HL-60 (cell line): ENCODE measurements at regions not wholly inside any gene's neighbourhood (a gene's known extent, or its start where the extent isn't known, plus 50 kb on each side); places are given as distances from the start of the nearest gene placed in this dataset.
"Not testable (repeated sequence)": the region's sequence is repeated elsewhere in the genome, so short reads cannot be mapped to it uniquely, and the experiment has no call there.

Experiments used
- DNase-seq, 2 experiments: peaks; one replicate each; pipeline ENCODE4 v3.0.0-alpha.2; 2010 to 2020; ENCODE audit warnings: low read depth in 1 of 2, low spot score in 1 of 2
- H3K27ac ChIP-seq: fragments of 250-450 bp; sonication (Bioruptor Pico); replicated peaks from 2 replicates; pipeline ENCODE4 v1.5.1; 2020; ENCODE audit warnings: mild to moderate bottlenecking, moderate library complexity
- H3K27me3 ChIP-seq: fragments of 250-450 bp; sonication (Bioruptor Pico); 2 replicates; pipeline ENCODE4 v1.5.1; 2021; ENCODE audit warnings: mild to moderate bottlenecking, moderate library complexity; ENCODE audit not compliant: insufficient read depth, poor library complexity, severe bottlenecking
- H3K4me3 ChIP-seq: replicated peaks from 2 replicates; pipeline ENCODE4 v1.5.1; 2011; ENCODE audit warnings: mild to moderate bottlenecking, control low read depth, low read length; ENCODE audit not compliant: insufficient read depth
- GABPA ChIP-seq: IDR thresholded peaks from 2 replicates; pipeline ENCODE4 v1.6.1; 2012; ENCODE audit warnings: low read depth
- POLR2AphosphoS5 ChIP-seq: IDR thresholded peaks from 2 replicates; pipeline ENCODE4 v1.6.1; 2012; ENCODE audit warnings: low read depth
- SPI1 ChIP-seq: IDR thresholded peaks from 2 replicates; pipeline ENCODE4 v1.6.1; 2012; ENCODE audit warnings: low read depth, mild to moderate bottlenecking, borderline replicate concordance
- TF ChIP-seq, protein P1 (sequence below): IDR thresholded peaks from one replicate; pipeline ENCODE4 v1.5.1; 2011; ENCODE audit warnings: low read length, control low read depth, inconsistent platforms; ENCODE audit not compliant: insufficient read depth
- TF ChIP-seq, protein P2 (sequence below): IDR thresholded peaks from 2 replicates; pipeline ENCODE4 v1.6.1; 2012; ENCODE audit warnings: low read depth; ENCODE audit not compliant: insufficient replicate concordance

DNA sequence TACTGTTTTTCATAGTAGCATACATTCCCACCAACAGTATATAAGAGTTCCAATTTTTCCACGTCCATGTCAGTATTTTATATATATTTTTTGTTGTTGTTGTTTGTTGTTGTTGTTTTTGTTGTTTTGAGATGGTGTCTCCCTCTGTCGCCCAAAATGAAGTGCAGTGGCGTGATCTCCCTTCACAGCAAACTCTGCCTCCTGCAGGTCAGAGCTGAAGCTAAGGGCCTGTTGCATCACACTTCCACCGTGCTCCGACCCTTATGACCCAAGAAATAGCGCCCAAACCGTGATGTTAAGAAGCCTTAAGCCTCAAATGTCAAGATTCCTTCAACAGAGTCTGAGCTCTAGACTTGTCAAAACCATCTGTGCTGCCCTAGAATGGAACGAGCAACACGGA is 2032.3 kb downstream of the MRPL39 start:
- TF ChIP-seq SPI1 (no peak), POLR2AphosphoS5 (no peak), GABPA (no peak)
- TF ChIP-seq, protein P1, sequence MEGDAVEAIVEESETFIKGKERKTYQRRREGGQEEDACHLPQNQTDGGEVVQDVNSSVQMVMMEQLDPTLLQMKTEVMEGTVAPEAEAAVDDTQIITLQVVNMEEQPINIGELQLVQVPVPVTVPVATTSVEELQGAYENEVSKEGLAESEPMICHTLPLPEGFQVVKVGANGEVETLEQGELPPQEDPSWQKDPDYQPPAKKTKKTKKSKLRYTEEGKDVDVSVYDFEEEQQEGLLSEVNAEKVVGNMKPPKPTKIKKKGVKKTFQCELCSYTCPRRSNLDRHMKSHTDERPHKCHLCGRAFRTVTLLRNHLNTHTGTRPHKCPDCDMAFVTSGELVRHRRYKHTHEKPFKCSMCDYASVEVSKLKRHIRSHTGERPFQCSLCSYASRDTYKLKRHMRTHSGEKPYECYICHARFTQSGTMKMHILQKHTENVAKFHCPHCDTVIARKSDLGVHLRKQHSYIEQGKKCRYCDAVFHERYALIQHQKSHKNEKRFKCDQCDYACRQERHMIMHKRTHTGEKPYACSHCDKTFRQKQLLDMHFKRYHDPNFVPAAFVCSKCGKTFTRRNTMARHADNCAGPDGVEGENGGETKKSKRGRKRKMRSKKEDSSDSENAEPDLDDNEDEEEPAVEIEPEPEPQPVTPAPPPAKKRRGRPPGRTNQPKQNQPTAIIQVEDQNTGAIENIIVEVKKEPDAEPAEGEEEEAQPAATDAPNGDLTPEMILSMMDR = no peak
- TF ChIP-seq, protein P2, sequence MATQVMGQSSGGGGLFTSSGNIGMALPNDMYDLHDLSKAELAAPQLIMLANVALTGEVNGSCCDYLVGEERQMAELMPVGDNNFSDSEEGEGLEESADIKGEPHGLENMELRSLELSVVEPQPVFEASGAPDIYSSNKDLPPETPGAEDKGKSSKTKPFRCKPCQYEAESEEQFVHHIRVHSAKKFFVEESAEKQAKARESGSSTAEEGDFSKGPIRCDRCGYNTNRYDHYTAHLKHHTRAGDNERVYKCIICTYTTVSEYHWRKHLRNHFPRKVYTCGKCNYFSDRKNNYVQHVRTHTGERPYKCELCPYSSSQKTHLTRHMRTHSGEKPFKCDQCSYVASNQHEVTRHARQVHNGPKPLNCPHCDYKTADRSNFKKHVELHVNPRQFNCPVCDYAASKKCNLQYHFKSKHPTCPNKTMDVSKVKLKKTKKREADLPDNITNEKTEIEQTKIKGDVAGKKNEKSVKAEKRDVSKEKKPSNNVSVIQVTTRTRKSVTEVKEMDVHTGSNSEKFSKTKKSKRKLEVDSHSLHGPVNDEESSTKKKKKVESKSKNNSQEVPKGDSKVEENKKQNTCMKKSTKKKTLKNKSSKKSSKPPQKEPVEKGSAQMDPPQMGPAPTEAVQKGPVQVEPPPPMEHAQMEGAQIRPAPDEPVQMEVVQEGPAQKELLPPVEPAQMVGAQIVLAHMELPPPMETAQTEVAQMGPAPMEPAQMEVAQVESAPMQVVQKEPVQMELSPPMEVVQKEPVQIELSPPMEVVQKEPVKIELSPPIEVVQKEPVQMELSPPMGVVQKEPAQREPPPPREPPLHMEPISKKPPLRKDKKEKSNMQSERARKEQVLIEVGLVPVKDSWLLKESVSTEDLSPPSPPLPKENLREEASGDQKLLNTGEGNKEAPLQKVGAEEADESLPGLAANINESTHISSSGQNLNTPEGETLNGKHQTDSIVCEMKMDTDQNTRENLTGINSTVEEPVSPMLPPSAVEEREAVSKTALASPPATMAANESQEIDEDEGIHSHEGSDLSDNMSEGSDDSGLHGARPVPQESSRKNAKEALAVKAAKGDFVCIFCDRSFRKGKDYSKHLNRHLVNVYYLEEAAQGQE = no peak
- H3K27ac ChIP-seq = no peak overlapping the region
- DNase-seq = no peak
- H3K27me3 ChIP-seq = no peaks in the 10 kb centered on the region
- no peak overlapping the region for H3K4me3 ChIP-seq

- DNase-seq, H3K27me3 ChIP-seq, H3K27ac ChIP-seq, H3K4me3 ChIP-seq: not testable (repeated sequence)
Observed at GRCh38 chr21:23548924-23549323, 2058.4 kb downstream of the MRPL39 start.

- Histone ChIP-seq H3K27ac (no peak overlapping the region), H3K27me3 (no peaks in the 10 kb centered on the region), H3K4me3 (no peak overlapping the region)
- no peak for TF ChIP-seq GABPA
- TF ChIP-seq, protein P2 = no peak
- no peak for TF ChIP-seq POLR2AphosphoS5
- no peak for TF ChIP-seq SPI1
- TF ChIP-seq, protein P1 = no peak
- no peak for DNase-seq
Observed at GRCh38 chr21:23543333-23543732, 2063.9 kb downstream of the MRPL39 start.

GRCh38 chr21:23542097-23542496 is 2065.2 kb downstream of the MRPL39 start:
- no peak for DNase-seq

More at GRCh38 chr21:23542097-23542496, 2065.2 kb downstream of the MRPL39 start:
- no peak overlapping the region for H3K27ac ChIP-seq
- H3K27me3 ChIP-seq = no peaks in the 10 kb centered on the region
- H3K4me3 ChIP-seq = no peak overlapping the region
- no peak for TF ChIP-seq GABPA
- TF ChIP-seq, protein P1 = no peak
- TF ChIP-seq SPI1 = no peak
- TF ChIP-seq, protein P2 = no peak
- no peak for TF ChIP-seq POLR2AphosphoS5
